GM13976 (cell line): ENCODE measurements at regions not wholly inside any gene's neighbourhood (a gene's known extent, or its start where the extent isn't known, plus 50 kb on each side); places are given as distances from the start of the nearest gene placed in this dataset.

Source experiments
- DNase-seq: peaks from one replicate; pipeline ENCODE4 v3.0.0; 2012; ENCODE audit warnings: low spot score
- in situ Hi-C: fragments of 300-500 bp; cut with MboI; formaldehyde crosslinking; loops from one replicate; pipeline ENCODE4 v1.12.0; 2022; ENCODE audit warnings: low sequenced_read_pairs, mixed read lengths, inconsistent platforms; ENCODE audit not compliant: unreplicated experiment
- TF ChIP-seq, protein P1 (sequence below): IDR thresholded peaks from 2 replicates; pipeline ENCODE4 v1.5.1; 2012; ENCODE audit warnings: borderline replicate concordance, mild to moderate bottlenecking; ENCODE audit not compliant: insufficient read depth; ENCODE audit errors: extremely low read depth, missing control alignments, control extremely low read depth

DNA sequence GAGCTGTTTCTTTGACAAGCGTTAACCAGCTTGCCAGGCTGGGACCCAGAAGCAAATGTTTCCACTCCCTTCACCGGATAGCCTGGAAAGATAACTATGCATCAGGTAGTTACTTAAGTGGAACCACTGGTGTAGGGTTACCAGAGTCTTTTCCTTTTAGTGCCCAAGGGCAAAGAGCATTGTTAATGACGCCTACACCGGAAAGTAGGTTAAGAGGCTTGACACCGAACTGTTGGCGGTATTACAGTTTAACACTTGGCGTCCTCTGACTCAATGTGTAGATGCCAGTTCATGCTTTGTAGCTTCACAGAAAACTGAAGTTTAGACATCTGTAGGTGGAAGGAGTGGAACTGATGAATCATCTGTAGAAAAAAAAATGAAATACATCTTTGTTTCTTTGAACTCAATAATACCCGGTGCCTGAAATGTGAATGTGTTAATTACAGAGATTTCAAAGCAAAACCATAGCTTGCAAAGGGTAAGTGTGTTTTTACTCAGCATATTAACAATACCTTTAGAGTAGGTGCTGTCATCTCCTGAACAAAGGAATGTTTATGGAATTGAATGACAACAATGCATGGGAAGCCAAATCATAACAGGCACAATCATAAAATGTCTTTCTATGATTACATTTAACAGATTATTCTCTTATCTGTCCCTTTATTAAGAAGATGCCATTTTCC, 426.7 kb upstream of the SALL1 start:
- no peak for DNase-seq
- TF ChIP-seq, protein P1, sequence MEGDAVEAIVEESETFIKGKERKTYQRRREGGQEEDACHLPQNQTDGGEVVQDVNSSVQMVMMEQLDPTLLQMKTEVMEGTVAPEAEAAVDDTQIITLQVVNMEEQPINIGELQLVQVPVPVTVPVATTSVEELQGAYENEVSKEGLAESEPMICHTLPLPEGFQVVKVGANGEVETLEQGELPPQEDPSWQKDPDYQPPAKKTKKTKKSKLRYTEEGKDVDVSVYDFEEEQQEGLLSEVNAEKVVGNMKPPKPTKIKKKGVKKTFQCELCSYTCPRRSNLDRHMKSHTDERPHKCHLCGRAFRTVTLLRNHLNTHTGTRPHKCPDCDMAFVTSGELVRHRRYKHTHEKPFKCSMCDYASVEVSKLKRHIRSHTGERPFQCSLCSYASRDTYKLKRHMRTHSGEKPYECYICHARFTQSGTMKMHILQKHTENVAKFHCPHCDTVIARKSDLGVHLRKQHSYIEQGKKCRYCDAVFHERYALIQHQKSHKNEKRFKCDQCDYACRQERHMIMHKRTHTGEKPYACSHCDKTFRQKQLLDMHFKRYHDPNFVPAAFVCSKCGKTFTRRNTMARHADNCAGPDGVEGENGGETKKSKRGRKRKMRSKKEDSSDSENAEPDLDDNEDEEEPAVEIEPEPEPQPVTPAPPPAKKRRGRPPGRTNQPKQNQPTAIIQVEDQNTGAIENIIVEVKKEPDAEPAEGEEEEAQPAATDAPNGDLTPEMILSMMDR, result no peak
- in situ Hi-C loops, result no loop called here

DNA sequence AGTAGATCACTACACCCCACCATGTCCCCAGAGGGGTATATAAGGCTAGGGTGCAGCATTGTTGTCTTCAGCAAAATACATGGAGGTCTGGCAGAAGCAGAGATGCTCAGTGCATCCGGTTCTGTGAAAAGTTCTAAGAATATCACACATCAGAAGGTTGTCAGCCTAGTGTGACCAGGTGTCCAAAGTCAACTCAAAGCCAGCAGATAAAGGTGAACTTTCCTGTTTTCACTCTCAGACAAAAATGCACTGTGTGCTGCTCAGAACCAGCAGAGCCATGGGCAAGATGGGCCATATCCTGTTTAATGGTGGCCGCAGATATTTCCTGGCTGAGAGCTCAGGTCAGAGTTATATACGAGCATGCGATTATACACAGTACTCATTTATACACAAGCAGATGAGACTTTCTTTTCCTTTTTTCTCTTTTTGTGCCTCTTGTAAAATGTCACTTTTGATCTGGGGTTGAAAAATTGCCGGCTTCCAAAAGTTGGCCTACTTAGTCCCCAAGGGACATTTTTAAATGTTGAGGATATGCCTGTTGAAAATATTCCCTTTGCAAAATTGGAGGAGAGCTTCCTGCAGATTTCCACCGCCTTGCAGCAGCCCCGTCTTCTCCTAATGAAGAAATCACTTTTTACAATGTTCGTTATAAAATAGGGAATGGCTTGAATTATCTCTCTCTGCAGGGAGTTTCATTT, 425.6 kb upstream of the SALL1 start:
- TF ChIP-seq, protein P1, result no peak
- in situ Hi-C loops, result no loop called here
- DNase-seq, result no peak

DNA sequence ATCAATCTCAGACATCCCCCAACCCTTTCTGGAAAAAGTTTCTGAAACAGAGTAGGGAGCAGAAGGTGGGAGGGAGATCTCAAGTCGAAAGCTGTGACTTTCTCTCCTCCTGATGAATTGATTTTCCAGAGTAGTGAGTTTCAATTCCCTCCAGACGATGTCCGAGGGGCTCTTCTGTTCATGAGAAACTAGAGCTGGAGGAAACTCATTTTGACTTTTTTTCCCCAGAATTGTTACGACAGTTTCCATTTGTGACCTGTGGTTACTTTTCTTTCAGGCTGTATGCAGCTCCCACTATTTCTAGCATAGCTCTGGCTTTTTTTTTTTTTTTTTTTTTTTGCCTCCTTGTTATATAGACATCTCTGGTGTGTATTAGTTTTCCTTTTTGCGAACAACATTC, 422.1 kb upstream of the SALL1 start:
- in situ Hi-C loops, result no loop called here
- DNase-seq, result no peak
- TF ChIP-seq, protein P1, result no peak

DNA sequence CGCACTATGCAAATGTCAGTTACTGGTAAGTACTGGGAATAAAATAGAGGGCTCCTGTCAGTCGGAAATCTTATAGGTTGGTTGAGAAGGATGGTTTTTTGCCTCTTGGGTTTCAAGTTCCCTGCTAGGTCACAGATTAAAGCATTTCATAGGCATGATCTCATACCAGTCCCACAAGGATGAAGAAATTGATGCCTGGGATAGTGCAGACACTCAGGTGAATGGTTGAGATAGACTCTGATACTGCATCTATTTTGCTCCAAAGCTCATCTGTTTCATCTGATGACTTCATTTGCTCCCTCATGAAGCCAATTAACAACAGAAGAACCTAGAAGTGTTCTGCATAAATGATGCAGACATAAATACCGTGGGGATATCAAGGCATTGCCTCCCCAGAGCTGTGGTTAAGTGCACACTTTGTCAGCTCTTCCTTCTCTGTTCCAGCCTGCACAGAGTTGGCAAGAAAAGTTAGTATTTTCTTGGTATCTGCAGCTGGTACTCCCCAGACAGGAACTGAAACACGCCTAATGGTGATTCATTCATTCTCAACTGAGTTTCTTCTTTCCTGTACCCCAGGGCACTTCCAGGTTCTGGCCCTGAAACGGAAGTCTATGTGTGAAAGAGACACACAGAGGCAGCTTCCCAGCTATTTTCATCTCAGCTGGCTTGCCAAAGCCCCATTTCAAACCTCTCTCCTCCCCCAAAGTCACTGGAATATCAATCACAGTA, 418.3 kb upstream of the SALL1 start:
- in situ Hi-C loops, result no loop called here
- TF ChIP-seq, protein P1, result no peak
- DNase-seq, result no peak

DNA sequence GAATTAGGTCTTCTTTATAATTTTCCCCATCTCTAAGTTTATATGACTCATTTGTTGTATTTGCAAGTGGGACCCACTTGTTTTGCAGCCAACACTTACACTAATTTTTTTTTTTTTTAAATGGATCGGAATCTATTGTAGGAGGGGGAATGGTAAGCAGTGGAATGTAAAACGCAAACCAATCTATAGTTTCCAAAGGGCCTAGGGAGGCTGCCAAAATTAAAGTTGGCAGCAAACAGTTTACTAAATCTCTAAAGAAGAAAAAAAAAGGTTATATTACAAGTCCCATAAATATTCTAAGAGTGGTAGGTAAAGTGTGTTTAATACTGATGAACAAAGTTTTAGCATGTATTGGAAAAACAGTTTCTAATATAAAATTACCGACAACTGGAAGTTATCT, 416.8 kb upstream of the SALL1 start:
- TF ChIP-seq, protein P1, result no peak
- no peak for DNase-seq
- in situ Hi-C loops, result no loop called here

DNA sequence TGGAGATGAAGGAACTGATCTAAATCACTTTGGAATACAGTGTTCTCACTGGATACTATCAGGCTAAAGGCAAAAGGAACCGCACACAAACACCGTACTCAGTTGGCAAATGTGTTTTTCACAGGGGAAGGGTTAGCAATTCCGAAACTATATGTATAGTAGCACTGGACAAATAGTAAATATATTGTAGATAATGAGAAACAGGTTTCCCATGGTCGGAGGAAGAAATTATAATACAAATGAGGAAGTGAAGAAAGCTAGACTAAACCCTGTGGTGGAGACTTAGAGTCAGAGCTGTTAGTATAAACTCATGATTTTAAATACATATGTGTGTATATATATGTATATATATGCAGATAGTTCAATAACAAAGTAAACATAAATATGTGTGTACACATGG, 414.1 kb upstream of the SALL1 start:
- TF ChIP-seq, protein P1, result no peak
- no peak for DNase-seq
- in situ Hi-C loops, result no loop called here
